Panc1 (cell line): ENCODE measurements at regions not wholly inside any gene's neighbourhood (a gene's known extent, or its start where the extent isn't known, plus 50 kb on each side); places are given as distances from the start of the nearest gene placed in this dataset.

Source experiments
- ATAC-seq: fragments of 200-7000 bp; cut with Tn5 transposase; 2 replicates; pipeline ENCODE4 v1.9.1; 2020; ENCODE audit warnings: mild to moderate bottlenecking, moderate library complexity
- BruUV-seq: library from RNA; stranded (reverse); fragments of 400-500 nt; replicated peaks from 2 replicates; lab custom pipeline; 2021; lab: Mats Ljungman, UMichigan
- CTCF ChIA-PET: fragments of 300-600 bp; sonication (Branson Sonifier 250); formaldehyde crosslinking; loops from one replicate; lab custom pipeline; 2022; ENCODE audit warnings: antibody characterized with exemption; lab: Charles Lee
- POLR2A ChIA-PET: fragments of 300-600 bp; sonication (Branson Sonifier 250); formaldehyde crosslinking; loops from one replicate; lab custom pipeline; 2022; ENCODE audit warnings: antibody characterized with exemption; lab: Charles Lee
- DNase-seq: peaks from one replicate; pipeline ENCODE4 v3.0.0-alpha.2; 2010; ENCODE audit warnings: low read depth, low spot score
- H3K27ac ChIP-seq: 2 replicates; pipeline ENCODE4 v1.5.1; 2011; ENCODE audit warnings: mild to moderate bottlenecking, low read length, inconsistent platforms
- H3K27me3 ChIP-seq: fragments of 200-500 bp; sonication (Bioruptor generic); 2 replicates; pipeline ENCODE4 v1.6.0; 2014; ENCODE audit warnings: low read length, inconsistent platforms; ENCODE audit not compliant: control insufficient read depth, insufficient read depth
- H3K36me3 ChIP-seq: fragments of 200-500 bp; sonication (Bioruptor generic); 2 replicates; pipeline ENCODE4 v1.5.1; 2014; ENCODE audit warnings: inconsistent platforms, mild to moderate bottlenecking, low read length, moderate library complexity; ENCODE audit not compliant: control insufficient read depth, insufficient read depth
- H3K4me1 ChIP-seq: 2 replicates; pipeline ENCODE4 v1.5.1; 2011; ENCODE audit warnings: inconsistent platforms, mild to moderate bottlenecking, low read length, moderate library complexity; ENCODE audit not compliant: control insufficient read depth, insufficient read depth
- H3K4me3 ChIP-seq, 2 experiments: 2 replicates each; pipeline ENCODE4 v1.5.1; 2011 to 2012; ENCODE audit warnings: low read depth in 2 of 2, low read length in 2 of 2, mild to moderate bottlenecking in 2 of 2, inconsistent platforms in 1 of 2, moderate library complexity in 1 of 2
- H3K9me3 ChIP-seq: fragments of 200-500 bp; sonication (Bioruptor generic); 2 replicates; pipeline ENCODE4 v1.5.1; 2014; ENCODE audit warnings: low read depth, mild to moderate bottlenecking, inconsistent platforms, low read length, moderate library complexity; ENCODE audit not compliant: control insufficient read depth, insufficient read depth
- POLR2AphosphoS5 ChIP-seq: IDR thresholded peaks from 2 replicates; pipeline ENCODE4 v1.6.1; 2012; ENCODE audit warnings: mild to moderate bottlenecking, low read depth, low read length, moderate library complexity
- SIN3A ChIP-seq: IDR thresholded peaks from 2 replicates; pipeline ENCODE4 v1.6.1; 2012; ENCODE audit warnings: low read depth, mild to moderate bottlenecking, low read length, moderate library complexity, borderline replicate concordance; ENCODE audit not compliant: insufficient read depth
- TCF7L2 ChIP-seq: IDR thresholded peaks from 2 replicates; pipeline ENCODE4 v1.6.1; 2011; ENCODE audit warnings: mild to moderate bottlenecking, low read depth, low read length, inconsistent platforms
- in situ Hi-C: cut with HindIII; loops from 2 replicates; pipeline ENCODE4 v1.10.0; 2016; ENCODE audit warnings: low sequenced_read_pairs, low pct_unique_long_range_greater_than_20kb
- intact Hi-C: fragments of 100-400 bp; cut with micrococcal nuclease; formaldehyde crosslinking; loops from one replicate; pipeline ENCODE4 v1.10.0; 2022; ENCODE audit not compliant: unreplicated experiment
- TF ChIP-seq, protein P1 (sequence below): fragments of 450-650 bp; IDR thresholded peaks from 2 replicates; pipeline ENCODE4 v1.5.1; 2017; ENCODE audit warnings: mild to moderate bottlenecking
- TF ChIP-seq, protein P2 (sequence below), 2 experiments: IDR thresholded peaks; 2 replicates each; pipeline ENCODE4 v1.6.1; 2011 to 2012; ENCODE audit warnings: low read depth in 2 of 2, control low read depth in 1 of 2, low read length in 1 of 2, mild to moderate bottlenecking in 1 of 2, moderate library complexity in 1 of 2; ENCODE audit not compliant: insufficient read depth in 1 of 2

DNA sequence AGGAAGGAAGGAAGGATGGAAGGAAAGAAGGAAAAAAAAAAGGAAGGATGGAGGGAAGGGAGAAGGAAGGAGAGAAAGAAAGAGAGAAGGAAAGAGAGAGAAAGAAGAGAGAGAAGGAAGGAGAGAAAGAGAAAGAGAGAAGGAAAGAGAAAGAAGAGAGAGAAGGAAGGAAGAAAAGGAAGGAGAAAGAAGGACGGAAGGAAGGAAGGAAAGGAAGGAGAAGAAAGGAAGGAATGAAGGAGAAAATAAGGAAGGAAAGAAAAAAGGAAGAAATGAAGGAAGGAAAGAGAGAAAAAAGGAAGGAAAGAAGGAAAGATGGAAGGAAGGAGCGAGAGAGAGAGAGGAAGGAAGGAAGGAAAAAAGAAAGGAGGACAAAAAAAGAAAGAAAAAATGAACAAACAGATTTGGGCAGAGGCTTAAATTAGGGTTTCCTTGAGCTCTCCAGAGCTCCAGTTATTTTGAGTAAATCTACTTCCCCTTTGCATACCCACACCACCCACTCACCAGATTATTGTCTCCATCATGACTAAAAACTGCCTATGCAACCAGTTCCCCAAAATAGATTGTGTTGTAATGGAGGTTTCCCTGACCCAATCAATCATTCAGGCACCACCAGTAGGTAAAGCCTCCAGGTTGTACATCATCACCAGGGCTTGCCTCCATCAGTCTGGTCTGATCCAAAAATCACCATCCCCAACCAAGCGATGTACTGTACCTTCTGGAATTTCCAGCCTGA is 1722.9 kb upstream of the PCDH10 start:
- H3K9me3 ChIP-seq, result no peaks in the 10 kb centered on the region
- no TSS peak for BruUV-seq
- TF ChIP-seq SIN3A (no peak), POLR2AphosphoS5 (no peak), TCF7L2 (no peak)
- TF ChIP-seq, protein P1, sequence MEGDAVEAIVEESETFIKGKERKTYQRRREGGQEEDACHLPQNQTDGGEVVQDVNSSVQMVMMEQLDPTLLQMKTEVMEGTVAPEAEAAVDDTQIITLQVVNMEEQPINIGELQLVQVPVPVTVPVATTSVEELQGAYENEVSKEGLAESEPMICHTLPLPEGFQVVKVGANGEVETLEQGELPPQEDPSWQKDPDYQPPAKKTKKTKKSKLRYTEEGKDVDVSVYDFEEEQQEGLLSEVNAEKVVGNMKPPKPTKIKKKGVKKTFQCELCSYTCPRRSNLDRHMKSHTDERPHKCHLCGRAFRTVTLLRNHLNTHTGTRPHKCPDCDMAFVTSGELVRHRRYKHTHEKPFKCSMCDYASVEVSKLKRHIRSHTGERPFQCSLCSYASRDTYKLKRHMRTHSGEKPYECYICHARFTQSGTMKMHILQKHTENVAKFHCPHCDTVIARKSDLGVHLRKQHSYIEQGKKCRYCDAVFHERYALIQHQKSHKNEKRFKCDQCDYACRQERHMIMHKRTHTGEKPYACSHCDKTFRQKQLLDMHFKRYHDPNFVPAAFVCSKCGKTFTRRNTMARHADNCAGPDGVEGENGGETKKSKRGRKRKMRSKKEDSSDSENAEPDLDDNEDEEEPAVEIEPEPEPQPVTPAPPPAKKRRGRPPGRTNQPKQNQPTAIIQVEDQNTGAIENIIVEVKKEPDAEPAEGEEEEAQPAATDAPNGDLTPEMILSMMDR, result no peak
- TF ChIP-seq, protein P2, sequence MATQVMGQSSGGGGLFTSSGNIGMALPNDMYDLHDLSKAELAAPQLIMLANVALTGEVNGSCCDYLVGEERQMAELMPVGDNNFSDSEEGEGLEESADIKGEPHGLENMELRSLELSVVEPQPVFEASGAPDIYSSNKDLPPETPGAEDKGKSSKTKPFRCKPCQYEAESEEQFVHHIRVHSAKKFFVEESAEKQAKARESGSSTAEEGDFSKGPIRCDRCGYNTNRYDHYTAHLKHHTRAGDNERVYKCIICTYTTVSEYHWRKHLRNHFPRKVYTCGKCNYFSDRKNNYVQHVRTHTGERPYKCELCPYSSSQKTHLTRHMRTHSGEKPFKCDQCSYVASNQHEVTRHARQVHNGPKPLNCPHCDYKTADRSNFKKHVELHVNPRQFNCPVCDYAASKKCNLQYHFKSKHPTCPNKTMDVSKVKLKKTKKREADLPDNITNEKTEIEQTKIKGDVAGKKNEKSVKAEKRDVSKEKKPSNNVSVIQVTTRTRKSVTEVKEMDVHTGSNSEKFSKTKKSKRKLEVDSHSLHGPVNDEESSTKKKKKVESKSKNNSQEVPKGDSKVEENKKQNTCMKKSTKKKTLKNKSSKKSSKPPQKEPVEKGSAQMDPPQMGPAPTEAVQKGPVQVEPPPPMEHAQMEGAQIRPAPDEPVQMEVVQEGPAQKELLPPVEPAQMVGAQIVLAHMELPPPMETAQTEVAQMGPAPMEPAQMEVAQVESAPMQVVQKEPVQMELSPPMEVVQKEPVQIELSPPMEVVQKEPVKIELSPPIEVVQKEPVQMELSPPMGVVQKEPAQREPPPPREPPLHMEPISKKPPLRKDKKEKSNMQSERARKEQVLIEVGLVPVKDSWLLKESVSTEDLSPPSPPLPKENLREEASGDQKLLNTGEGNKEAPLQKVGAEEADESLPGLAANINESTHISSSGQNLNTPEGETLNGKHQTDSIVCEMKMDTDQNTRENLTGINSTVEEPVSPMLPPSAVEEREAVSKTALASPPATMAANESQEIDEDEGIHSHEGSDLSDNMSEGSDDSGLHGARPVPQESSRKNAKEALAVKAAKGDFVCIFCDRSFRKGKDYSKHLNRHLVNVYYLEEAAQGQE (IDR thresholded peaks at IDR 0.05; ENCODE audit: insufficient read depth in 1 of 2, low read depth in 2 of 2, low read length in 1 of 2), result no peak
- POLR2A ChIA-PET, result no interaction called here
- no peaks in the 10 kb centered on the region for H3K36me3 ChIP-seq
- no peak overlapping the region for H3K4me3 ChIP-seq
- ATAC-seq (no peak), DNase-seq (no peak)
- intact Hi-C loops, result no loop called here
- no peaks in the 10 kb centered on the region for H3K27me3 ChIP-seq
- in situ Hi-C loops, result no loop called here
- CTCF ChIA-PET, result no interaction called here
- H3K4me1 ChIP-seq, result no peaks in the 10 kb centered on the region
- H3K27ac ChIP-seq, result no peak overlapping the region

DNA sequence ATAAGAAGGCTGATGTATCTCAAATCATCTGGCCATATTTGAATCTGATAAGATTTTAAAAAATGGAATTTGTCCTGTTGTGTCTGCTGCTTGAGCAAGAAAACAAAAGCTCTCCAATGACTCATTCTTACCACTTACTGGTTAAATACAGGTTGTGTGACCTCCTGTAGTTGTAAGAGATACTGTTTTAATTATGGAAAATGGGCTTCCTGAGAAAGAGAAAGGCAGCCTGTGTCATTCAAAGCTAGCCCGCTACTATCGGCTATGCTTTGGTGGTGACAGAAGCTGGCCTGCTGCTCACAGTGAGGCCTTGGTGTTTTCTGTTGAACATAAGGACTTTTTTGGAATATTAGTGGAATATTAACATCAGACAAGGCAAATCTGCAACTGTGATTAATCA is 1722.1 kb upstream of the PCDH10 start:
- in situ Hi-C loops, result no loop called here
- Histone ChIP-seq H3K27ac (no peak overlapping the region), H3K4me1 (no peaks in the 10 kb centered on the region), H3K36me3 (no peaks in the 10 kb centered on the region), H3K4me3 (no peak overlapping the region), H3K9me3 (no peaks in the 10 kb centered on the region), H3K27me3 (no peaks in the 10 kb centered on the region)
- intact Hi-C loops, result no loop called here
- ATAC-seq, result no peak
- TF ChIP-seq, protein P1, result no peak
- no peak for TF ChIP-seq POLR2AphosphoS5
- TF ChIP-seq TCF7L2, result no peak
- TF ChIP-seq, protein P2 (IDR thresholded peaks at IDR 0.05; ENCODE audit: insufficient read depth in 1 of 2, low read depth in 2 of 2, low read length in 1 of 2), result no peak
- no peak for TF ChIP-seq SIN3A
- DNase-seq, result no peak
- no TSS peak for BruUV-seq
- CTCF ChIA-PET, result no interaction called here
- POLR2A ChIA-PET, result no interaction called here
